GM23338 (cell line): ENCODE measurements at regions not wholly inside any gene's neighbourhood (a gene's known extent, or its start where the extent isn't known, plus 50 kb on each side); places are given as distances from the start of the nearest gene placed in this dataset.
"Not testable (repeated sequence)": the region's sequence is repeated elsewhere in the genome, so short reads cannot be mapped to it uniquely, and the experiment has no call there.

Source experiments
- ATAC-seq: fragments of 200-7000 bp; cut with Tn5 transposase; 3 replicates; pipeline ENCODE4 v1.9.1; 2020
- DNase-seq: peaks from one replicate; pipeline ENCODE4 v3.0.0-alpha.2; 2015; ENCODE audit warnings: low spot score
- H2AFZ ChIP-seq: fragments of 200-600 bp; sonication (generic); 2 replicates; pipeline ENCODE4 v1.8.0; 2016; ENCODE audit warnings: antibody characterized with exemption, mild to moderate bottlenecking, moderate library complexity
- H3F3A ChIP-seq: fragments of 200-600 bp; sonication (generic); replicated peaks from 2 replicates; pipeline ENCODE4 v1.8.0; 2017; ENCODE audit warnings: antibody characterized with exemption, mixed run types, low read depth
- H3K27ac ChIP-seq: fragments of 200-600 bp; sonication (generic); 2 replicates; pipeline ENCODE4 v1.6.1; 2016; ENCODE audit warnings: low read depth
- H3K27me3 ChIP-seq: fragments of 200-600 bp; sonication (generic); 2 replicates; pipeline ENCODE4 v1.8.0; 2016; ENCODE audit warnings: mild to moderate bottlenecking, mixed run types, moderate library complexity; ENCODE audit not compliant: insufficient read depth
- H3K36me3 ChIP-seq: fragments of 200-600 bp; sonication (generic); 2 replicates; pipeline ENCODE4 v1.8.0; 2016; ENCODE audit warnings: mild to moderate bottlenecking; ENCODE audit not compliant: insufficient read depth
- H3K4me1 ChIP-seq: fragments of 200-600 bp; sonication (generic); 2 replicates; pipeline ENCODE4 v1.8.0; 2016; ENCODE audit warnings: mild to moderate bottlenecking, moderate library complexity; ENCODE audit not compliant: insufficient read depth
- H3K4me2 ChIP-seq: fragments of 200-600 bp; sonication (generic); 2 replicates; pipeline ENCODE4 v1.7.1; 2017; ENCODE audit warnings: mixed run types
- H3K4me3 ChIP-seq: fragments of 200-600 bp; sonication (generic); 2 replicates; pipeline ENCODE4 v1.6.1; 2016; ENCODE audit warnings: mixed run types
- H3K79me2 ChIP-seq: fragments of 200-600 bp; sonication (generic); replicated peaks from 2 replicates; pipeline ENCODE4 v1.8.0; 2017; ENCODE audit warnings: mild to moderate bottlenecking; ENCODE audit not compliant: insufficient read depth
- H3K9me2 ChIP-seq: fragments of 200-600 bp; sonication (generic); 2 replicates; pipeline ENCODE4 v1.8.0; 2017; ENCODE audit not compliant: insufficient read depth
- H4K20me1 ChIP-seq: fragments of 200-600 bp; sonication (generic); replicated peaks from 2 replicates; pipeline ENCODE4 v1.8.0; 2017; ENCODE audit warnings: mild to moderate bottlenecking; ENCODE audit not compliant: insufficient read depth
- H3K27ac Mint-ChIP-seq: 2 replicates; pipeline ENCODE4 v1.8.0; 2020; ENCODE audit warnings: inconsistent platforms, mild to moderate bottlenecking, moderate library complexity, mixed read lengths
- H3K27me3 Mint-ChIP-seq: 3 replicates; pipeline ENCODE4 v1.8.0; 2022; ENCODE audit warnings: low read depth, mild to moderate bottlenecking, moderate library complexity, mixed read lengths, inconsistent platforms; ENCODE audit not compliant: insufficient read depth, poor library complexity
- H3K36me3 Mint-ChIP-seq: 3 replicates; pipeline ENCODE4 v1.8.0; 2021; ENCODE audit warnings: low read depth, mild to moderate bottlenecking, inconsistent platforms, moderate library complexity, mixed read lengths
- H3K4me1 Mint-ChIP-seq: 3 replicates; pipeline ENCODE4 v1.8.0; 2020; ENCODE audit warnings: mild to moderate bottlenecking, inconsistent platforms, mixed read lengths
- H3K4me3 Mint-ChIP-seq: 3 replicates; pipeline ENCODE4 v1.8.0; 2021; ENCODE audit warnings: moderate library complexity, mild to moderate bottlenecking, inconsistent platforms, mixed read lengths
- H3K9me3 Mint-ChIP-seq: 3 replicates; pipeline ENCODE4 v1.8.0; 2020; ENCODE audit warnings: moderate library complexity, mild to moderate bottlenecking, inconsistent platforms, mixed read lengths
- CREB1 ChIP-seq: fragments of 250-450 bp; sonication (Bioruptor Pico); IDR thresholded peaks from 2 replicates; pipeline ENCODE4 v1.5.0; 2020; ENCODE audit warnings: low read depth, mild to moderate bottlenecking, moderate library complexity
- EZH2 ChIP-seq: fragments of 200-600 bp; sonication (generic); IDR thresholded peaks from one replicate; pipeline ENCODE4 v1.8.0; 2017; ENCODE audit warnings: antibody characterized with exemption, mild to moderate bottlenecking, low read depth; ENCODE audit not compliant: unreplicated experiment
- JUNB ChIP-seq: IDR thresholded peaks from one replicate; pipeline ENCODE4 v1.6.1; 2016; ENCODE audit warnings: antibody characterized with exemption; ENCODE audit not compliant: unreplicated experiment
- POLR2AphosphoS5 ChIP-seq: IDR thresholded peaks from 2 replicates; pipeline ENCODE4 v1.6.1; 2016; ENCODE audit warnings: antibody characterized with exemption, low read depth
- ZNF114 ChIP-seq: fragments of 250-450 bp; sonication (Bioruptor Pico); IDR thresholded peaks from 2 replicates; pipeline ENCODE4 v1.5.0; 2020; ENCODE audit warnings: mild to moderate bottlenecking, moderate library complexity
- TF ChIP-seq, protein P1 (sequence below), 2 experiments: fragments of 200-600 bp in 1 of 2; sonication (generic) in 1 of 2; conservative IDR thresholded peaks; 2 replicates each; pipeline versions ENCODE4 v1.5.1 to v1.6.1; 2016 to 2017; ENCODE audit warnings: antibody characterized with exemption in 2 of 2, low read depth in 2 of 2, mild to moderate bottlenecking in 2 of 2, moderate library complexity in 1 of 2
- TF ChIP-seq, protein P2 (sequence below): IDR thresholded peaks from 2 replicates; pipeline ENCODE4 v1.6.1; 2016; ENCODE audit warnings: antibody characterized with exemption

DNA sequence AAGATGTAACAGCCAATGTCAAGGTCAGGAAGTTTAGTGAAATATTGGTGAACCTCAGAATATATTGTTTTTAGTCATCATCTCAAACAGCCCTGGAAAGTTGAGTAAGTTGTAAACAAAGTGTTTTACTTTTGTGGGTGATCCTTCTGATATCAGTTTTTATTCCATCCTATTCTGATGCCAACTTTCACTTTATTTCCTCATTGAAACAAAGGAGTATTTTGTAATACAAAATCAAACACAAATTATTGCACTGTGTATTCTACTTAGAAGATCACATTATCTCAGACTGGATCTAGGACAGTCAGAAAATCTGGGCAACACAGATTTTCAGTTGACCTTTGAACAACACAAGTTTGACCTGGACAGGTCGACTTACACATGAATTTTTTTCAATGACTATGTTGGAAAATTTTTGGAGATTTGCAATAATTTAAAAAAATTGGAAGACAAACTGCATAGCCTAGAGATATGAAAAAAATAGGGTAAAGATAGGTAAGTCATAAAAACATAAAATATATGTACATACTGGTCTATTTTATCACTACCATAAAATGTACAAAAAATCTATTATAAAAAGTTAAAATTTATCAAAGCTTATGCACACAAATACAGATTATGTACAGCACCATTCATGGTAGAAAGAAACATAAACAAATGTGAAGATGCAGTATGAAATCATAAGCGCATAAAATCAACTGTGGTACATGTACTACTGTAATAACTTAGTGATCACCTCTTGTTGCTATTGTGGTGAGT is 709.1 kb upstream of the FAM241A start:
- H3K4me3 ChIP-seq: no peak overlapping the region
- no peak for TF ChIP-seq POLR2AphosphoS5
- TF ChIP-seq ZNF114 (CRISPR knock-in tag): no peak
- TF ChIP-seq, protein P1, sequence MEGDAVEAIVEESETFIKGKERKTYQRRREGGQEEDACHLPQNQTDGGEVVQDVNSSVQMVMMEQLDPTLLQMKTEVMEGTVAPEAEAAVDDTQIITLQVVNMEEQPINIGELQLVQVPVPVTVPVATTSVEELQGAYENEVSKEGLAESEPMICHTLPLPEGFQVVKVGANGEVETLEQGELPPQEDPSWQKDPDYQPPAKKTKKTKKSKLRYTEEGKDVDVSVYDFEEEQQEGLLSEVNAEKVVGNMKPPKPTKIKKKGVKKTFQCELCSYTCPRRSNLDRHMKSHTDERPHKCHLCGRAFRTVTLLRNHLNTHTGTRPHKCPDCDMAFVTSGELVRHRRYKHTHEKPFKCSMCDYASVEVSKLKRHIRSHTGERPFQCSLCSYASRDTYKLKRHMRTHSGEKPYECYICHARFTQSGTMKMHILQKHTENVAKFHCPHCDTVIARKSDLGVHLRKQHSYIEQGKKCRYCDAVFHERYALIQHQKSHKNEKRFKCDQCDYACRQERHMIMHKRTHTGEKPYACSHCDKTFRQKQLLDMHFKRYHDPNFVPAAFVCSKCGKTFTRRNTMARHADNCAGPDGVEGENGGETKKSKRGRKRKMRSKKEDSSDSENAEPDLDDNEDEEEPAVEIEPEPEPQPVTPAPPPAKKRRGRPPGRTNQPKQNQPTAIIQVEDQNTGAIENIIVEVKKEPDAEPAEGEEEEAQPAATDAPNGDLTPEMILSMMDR (conservative IDR thresholded peaks at IDR 0.05; ENCODE audit: low read depth in 2 of 2): no peak
- no peaks in the 10 kb centered on the region for H3K9me2 ChIP-seq
- no peaks in the 10 kb centered on the region for H3K27me3 ChIP-seq
- no peaks in the 10 kb centered on the region for H4K20me1 ChIP-seq
- H3K4me2 ChIP-seq: no peak overlapping the region
- no peaks in the 10 kb centered on the region for H3K36me3 Mint-ChIP-seq
- no peaks in the 10 kb centered on the region; the same call in 2 of the 3 replicates for H3K9me3 Mint-ChIP-seq
- H3K36me3 ChIP-seq: no peaks in the 10 kb centered on the region
- ATAC-seq: no peak
- H3F3A ChIP-seq: no peaks in the 10 kb centered on the region
- H3K79me2 ChIP-seq: no peaks in the 10 kb centered on the region
- no peaks in the 10 kb centered on the region for H3K27me3 Mint-ChIP-seq
- H3K4me3 Mint-ChIP-seq: no peak overlapping the region
- no peaks in the 10 kb centered on the region for H3K4me1 ChIP-seq
- no peaks in the 10 kb centered on the region for H3K4me1 Mint-ChIP-seq
- no peak overlapping the region for H2AFZ ChIP-seq
- H3K27ac ChIP-seq: no peak overlapping the region
- H3K27ac Mint-ChIP-seq: no peak overlapping the region
- no peak for DNase-seq

DNA sequence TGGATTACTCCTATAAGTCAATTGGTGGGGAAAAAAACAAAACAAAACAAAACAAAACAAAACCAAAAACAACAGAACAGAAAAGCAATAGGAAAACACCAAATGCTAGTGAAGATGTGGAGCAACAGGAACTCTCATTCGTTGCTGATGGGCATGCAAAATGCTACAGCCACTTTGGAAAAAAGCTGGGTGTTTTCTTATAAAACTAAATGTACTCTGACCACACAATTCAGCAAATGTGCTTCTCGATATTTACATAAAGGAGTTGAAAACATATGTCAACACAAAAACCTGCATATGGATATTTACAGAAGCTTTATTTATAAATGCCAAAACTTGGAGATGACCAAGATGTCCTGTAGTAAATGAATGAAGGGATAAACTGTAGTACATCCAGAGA is 703.6 kb upstream of the FAM241A start:
- Mint-ChIP-seq H3K4me1 (no peaks in the 10 kb centered on the region), H3K36me3 (no peaks in the 10 kb centered on the region), H3K27me3 (no peaks in the 10 kb centered on the region), H3K27ac (no peak overlapping the region), H3K9me3 (no peaks in the 10 kb centered on the region), H3K4me3 (no peak overlapping the region)
- H3K27ac ChIP-seq: no peak overlapping the region
- no peaks in the 10 kb centered on the region for H3K4me1 ChIP-seq
- no peak overlapping the region for H3K4me3 ChIP-seq
- TF ChIP-seq EZH2 (no peak), JUNB (no peak), ZNF114 (CRISPR knock-in tag) (no peak), CREB1 (CRISPR knock-in tag) (no peak)
- TF ChIP-seq, protein P2, sequence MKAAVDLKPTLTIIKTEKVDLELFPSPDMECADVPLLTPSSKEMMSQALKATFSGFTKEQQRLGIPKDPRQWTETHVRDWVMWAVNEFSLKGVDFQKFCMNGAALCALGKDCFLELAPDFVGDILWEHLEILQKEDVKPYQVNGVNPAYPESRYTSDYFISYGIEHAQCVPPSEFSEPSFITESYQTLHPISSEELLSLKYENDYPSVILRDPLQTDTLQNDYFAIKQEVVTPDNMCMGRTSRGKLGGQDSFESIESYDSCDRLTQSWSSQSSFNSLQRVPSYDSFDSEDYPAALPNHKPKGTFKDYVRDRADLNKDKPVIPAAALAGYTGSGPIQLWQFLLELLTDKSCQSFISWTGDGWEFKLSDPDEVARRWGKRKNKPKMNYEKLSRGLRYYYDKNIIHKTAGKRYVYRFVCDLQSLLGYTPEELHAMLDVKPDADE: no peak
- H3K27me3 ChIP-seq: no peaks in the 10 kb centered on the region
- H3K4me2 ChIP-seq: no peak overlapping the region
- H3K79me2 ChIP-seq: no peaks in the 10 kb centered on the region
- 0 out of 2 replicates have a peak, but pooled peaks cover 3% of the 10 kb centered on the region for H3K9me2 ChIP-seq
- no peaks in the 10 kb centered on the region for H4K20me1 ChIP-seq
- no peaks in the 10 kb centered on the region for H3F3A ChIP-seq
- ATAC-seq (no peak), DNase-seq (no peak)
- H3K36me3 ChIP-seq: no peaks in the 10 kb centered on the region
- no peak overlapping the region for H2AFZ ChIP-seq

DNA sequence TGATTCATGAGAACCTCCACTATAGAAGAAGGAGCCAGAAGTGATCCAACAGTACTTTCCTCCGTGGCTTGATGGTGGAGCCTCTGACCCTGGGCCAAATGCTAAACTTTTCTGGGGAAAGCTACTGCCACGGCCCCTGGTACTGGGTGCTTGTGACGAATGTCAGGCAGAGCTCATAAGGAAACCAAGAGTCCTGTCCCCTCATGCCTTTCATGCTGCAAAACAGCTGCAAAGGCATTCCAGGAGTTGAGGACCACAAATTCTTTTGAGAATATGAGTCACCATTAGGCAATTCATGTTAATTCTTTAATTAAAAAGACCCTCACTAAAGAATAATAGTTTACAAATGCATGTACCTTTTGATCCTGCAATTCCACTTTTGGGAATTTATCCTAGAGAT is 700.4 kb upstream of the FAM241A start:
- not testable (repeated sequence) for H3K27ac Mint-ChIP-seq, H3K9me2 ChIP-seq, H3K4me1 Mint-ChIP-seq, H3K27me3 ChIP-seq, DNase-seq, H3K4me2 ChIP-seq, H3K4me3 Mint-ChIP-seq, H3K36me3 Mint-ChIP-seq, H3K4me1 ChIP-seq, H3K27ac ChIP-seq, H3K9me3 Mint-ChIP-seq, H3K36me3 ChIP-seq, H3F3A ChIP-seq, H3K79me2 ChIP-seq, H4K20me1 ChIP-seq, ATAC-seq, H3K4me3 ChIP-seq, H3K27me3 Mint-ChIP-seq, H2AFZ ChIP-seq
